CD4-positive, alpha-beta T cell (primary cell): ENCODE measurements at regions not wholly inside any gene's neighbourhood (a gene's known extent, or its start where the extent isn't known, plus 50 kb on each side); places are given as distances from the start of the nearest gene placed in this dataset.

Source experiments
- ATAC-seq: fragments of 200-7000 bp; cut with Tn5 transposase; one replicate; pipeline ENCODE4 v1.10.0; 2022; ENCODE audit warnings: mild to moderate bottlenecking; ENCODE audit not compliant: poor library complexity
- CTCF ChIA-PET: fragments of 350-600 bp; sonication (Branson Sonifier 250); formaldehyde crosslinking; loops from one replicate; lab custom pipeline; 2021; ENCODE audit warnings: antibody characterized with exemption, inconsistent platforms; lab: Charles Lee
- POLR2A ChIA-PET: fragments of 350-600 bp; sonication (Branson Sonifier 250); formaldehyde crosslinking; loops from one replicate; lab custom pipeline; 2021; ENCODE audit warnings: antibody characterized with exemption, inconsistent platforms; lab: Charles Lee
- DNase-seq, 14 experiments: peaks; one replicate each; pipeline ENCODE4 v3.0.0-alpha.2; 2013 to 2020; ENCODE audit warnings: mixed read lengths in 2 of 14
- H3K27ac ChIP-seq, 2 donors: one replicate each; pipeline versions ENCODE4 v1.5.1 to v1.7.0; 2013; ENCODE audit warnings: low read length in 2 of 2, low read depth in 1 of 2, mild to moderate bottlenecking in 1 of 2
- H3K27me3 ChIP-seq, 2 experiments: 1 replicate in 1 of 2; 2 replicates in 1 of 2; pipeline versions ENCODE4 v1.6.1 to v1.7.0; 2013; ENCODE audit warnings: low read length in 2 of 2, control low read depth in 1 of 2, mild to moderate bottlenecking in 1 of 2, moderate library complexity in 1 of 2; ENCODE audit not compliant: insufficient read depth in 2 of 2, control insufficient read depth in 1 of 2
- H3K36me3 ChIP-seq: one replicate; pipeline ENCODE4 v1.6.1; 2013; ENCODE audit warnings: low read length, control low read depth; ENCODE audit not compliant: insufficient read depth
- H3K4me1 ChIP-seq: one replicate; pipeline ENCODE4 v1.6.1; 2013; ENCODE audit warnings: low read length, control low read depth; ENCODE audit not compliant: insufficient read depth
- H3K4me3 ChIP-seq: one replicate; pipeline ENCODE4 v1.5.1; 2013; ENCODE audit warnings: mild to moderate bottlenecking, low read length, moderate library complexity
- H3K9me3 ChIP-seq, 2 experiments: 1 replicate in 1 of 2; 2 replicates in 1 of 2; pipeline versions ENCODE4 v1.6.1 to v1.7.0; 2013; ENCODE audit warnings: low read length in 2 of 2, mild to moderate bottlenecking in 2 of 2, control low read depth in 1 of 2, moderate library complexity in 1 of 2; ENCODE audit not compliant: control insufficient read depth in 1 of 2, insufficient read depth in 1 of 2
- H3K27ac Mint-ChIP-seq: one replicate; pipeline ENCODE4 v1.8.0; 2020; ENCODE audit warnings: mixed read lengths
- H3K27me3 Mint-ChIP-seq: one replicate; pipeline ENCODE4 v1.8.0; 2021; ENCODE audit warnings: mixed read lengths
- H3K36me3 Mint-ChIP-seq: one replicate; pipeline ENCODE4 v1.8.0; 2021; ENCODE audit warnings: low read depth, mixed read lengths
- H3K4me1 Mint-ChIP-seq: one replicate; pipeline ENCODE4 v1.8.0; 2021; ENCODE audit warnings: low read depth, mixed read lengths
- H3K4me3 Mint-ChIP-seq: one replicate; pipeline ENCODE4 v1.8.0; 2020; ENCODE audit warnings: mild to moderate bottlenecking, mixed read lengths
- H3K9me3 Mint-ChIP-seq: one replicate; pipeline ENCODE4 v1.8.0; 2020; ENCODE audit warnings: mixed read lengths
- intact Hi-C, 2 experiments: fragments of 100-400 bp; cut with DNase I in 1 of 2; cut with micrococcal nuclease in 1 of 2; formaldehyde crosslinking; loops; one replicate each; pipeline versions ENCODE4 v1.15.1 to v1.9.0; 2023 to 2025; cut with DNase I, micrococcal nuclease
- TF ChIP-seq, protein P1 (sequence below): fragments of 200-600 bp; IDR thresholded peaks from one replicate; pipeline ENCODE4 v1.8.0; 2022; ENCODE audit warnings: antibody characterized with exemption, mild to moderate bottlenecking

DNA sequence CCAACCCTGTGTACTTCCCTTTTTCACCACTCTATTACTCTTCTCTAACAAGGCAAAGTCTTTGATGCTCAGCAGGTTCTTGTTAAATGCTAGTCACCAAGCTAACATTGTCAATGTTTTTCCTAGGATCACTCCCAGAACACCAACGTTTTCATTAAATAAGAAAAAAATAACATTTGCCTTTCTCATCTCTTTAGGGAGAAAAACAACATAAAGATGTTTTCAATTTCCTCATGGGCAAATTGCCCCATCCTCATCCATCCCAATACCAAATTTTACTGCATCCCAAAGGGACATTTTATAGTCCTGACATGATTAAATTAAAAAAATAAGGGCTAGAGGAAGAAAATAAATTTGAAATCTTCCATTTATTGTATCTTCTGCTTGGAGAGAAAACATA lies 106.5 kb downstream of the SUCNR1 start:
- H3K4me1 ChIP-seq = no peaks in the 10 kb centered on the region
- CTCF ChIA-PET = no interaction called here
- no peak overlapping the region for H3K27ac Mint-ChIP-seq
- no peak overlapping the region for H3K4me3 ChIP-seq
- TF ChIP-seq, protein P1, sequence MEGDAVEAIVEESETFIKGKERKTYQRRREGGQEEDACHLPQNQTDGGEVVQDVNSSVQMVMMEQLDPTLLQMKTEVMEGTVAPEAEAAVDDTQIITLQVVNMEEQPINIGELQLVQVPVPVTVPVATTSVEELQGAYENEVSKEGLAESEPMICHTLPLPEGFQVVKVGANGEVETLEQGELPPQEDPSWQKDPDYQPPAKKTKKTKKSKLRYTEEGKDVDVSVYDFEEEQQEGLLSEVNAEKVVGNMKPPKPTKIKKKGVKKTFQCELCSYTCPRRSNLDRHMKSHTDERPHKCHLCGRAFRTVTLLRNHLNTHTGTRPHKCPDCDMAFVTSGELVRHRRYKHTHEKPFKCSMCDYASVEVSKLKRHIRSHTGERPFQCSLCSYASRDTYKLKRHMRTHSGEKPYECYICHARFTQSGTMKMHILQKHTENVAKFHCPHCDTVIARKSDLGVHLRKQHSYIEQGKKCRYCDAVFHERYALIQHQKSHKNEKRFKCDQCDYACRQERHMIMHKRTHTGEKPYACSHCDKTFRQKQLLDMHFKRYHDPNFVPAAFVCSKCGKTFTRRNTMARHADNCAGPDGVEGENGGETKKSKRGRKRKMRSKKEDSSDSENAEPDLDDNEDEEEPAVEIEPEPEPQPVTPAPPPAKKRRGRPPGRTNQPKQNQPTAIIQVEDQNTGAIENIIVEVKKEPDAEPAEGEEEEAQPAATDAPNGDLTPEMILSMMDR = no peak
- DNase-seq (no peak), ATAC-seq (no peak)
- H3K4me1 Mint-ChIP-seq = no peaks in the 10 kb centered on the region
- H3K27me3 ChIP-seq = no peaks in the 10 kb centered on the region
- no peaks in the 10 kb centered on the region for H3K36me3 Mint-ChIP-seq
- no peak overlapping the region for H3K27ac ChIP-seq
- intact Hi-C loops = no loop called here
- peaks cover 4% of the 10 kb centered on the region for H3K9me3 Mint-ChIP-seq
- no peaks in the 10 kb centered on the region for H3K9me3 ChIP-seq
- POLR2A ChIA-PET = interaction anchor here (0.7 kb wide), 1 partner anchor 531 kb away, joined by 3 read pairs; no protein-coding TSS in a partner anchor
- H3K36me3 ChIP-seq = no peaks in the 10 kb centered on the region
- no peaks in the 10 kb centered on the region for H3K27me3 Mint-ChIP-seq
- no peak overlapping the region for H3K4me3 Mint-ChIP-seq

DNA sequence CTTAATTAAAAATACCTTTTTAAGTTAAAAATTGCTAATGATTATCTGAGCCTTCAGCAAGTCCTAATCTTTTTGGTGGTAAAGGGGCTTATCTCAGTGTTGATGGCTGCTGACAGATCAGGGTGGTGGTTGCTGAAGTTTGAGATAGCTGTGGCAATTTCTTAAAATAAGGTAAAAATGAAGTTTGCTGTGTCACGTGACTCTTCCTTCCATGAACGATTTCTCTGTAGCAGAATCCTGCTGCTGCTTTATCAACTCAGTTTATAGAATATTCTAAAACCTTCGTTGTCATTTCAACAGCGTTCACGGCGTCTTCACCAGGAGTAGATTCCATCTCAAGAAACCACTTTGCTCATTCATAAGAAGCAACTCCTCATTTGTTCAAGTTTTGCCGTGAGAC lies 110.1 kb downstream of the SUCNR1 start:
- H3K27me3 Mint-ChIP-seq = no peaks in the 10 kb centered on the region
- ChIA-PET CTCF (no interaction called here), POLR2A (no interaction called here)
- no peaks in the 10 kb centered on the region for H3K4me1 Mint-ChIP-seq
- DNase-seq = no peak
- Histone ChIP-seq H3K36me3 (no peaks in the 10 kb centered on the region), H3K4me1 (no peaks in the 10 kb centered on the region), H3K27ac (no peak overlapping the region), H3K4me3 (no peak overlapping the region), H3K9me3 (no peaks in the 10 kb centered on the region), H3K27me3 (no peaks in the 10 kb centered on the region)
- no peaks in the 10 kb centered on the region for H3K36me3 Mint-ChIP-seq
- peaks cover 4% of the 10 kb centered on the region for H3K9me3 Mint-ChIP-seq
- no peak overlapping the region for H3K4me3 Mint-ChIP-seq
- TF ChIP-seq, protein P1 = no peak
- H3K27ac Mint-ChIP-seq = no peak overlapping the region
- intact Hi-C loops = no loop called here
- ATAC-seq = no peak

DNA sequence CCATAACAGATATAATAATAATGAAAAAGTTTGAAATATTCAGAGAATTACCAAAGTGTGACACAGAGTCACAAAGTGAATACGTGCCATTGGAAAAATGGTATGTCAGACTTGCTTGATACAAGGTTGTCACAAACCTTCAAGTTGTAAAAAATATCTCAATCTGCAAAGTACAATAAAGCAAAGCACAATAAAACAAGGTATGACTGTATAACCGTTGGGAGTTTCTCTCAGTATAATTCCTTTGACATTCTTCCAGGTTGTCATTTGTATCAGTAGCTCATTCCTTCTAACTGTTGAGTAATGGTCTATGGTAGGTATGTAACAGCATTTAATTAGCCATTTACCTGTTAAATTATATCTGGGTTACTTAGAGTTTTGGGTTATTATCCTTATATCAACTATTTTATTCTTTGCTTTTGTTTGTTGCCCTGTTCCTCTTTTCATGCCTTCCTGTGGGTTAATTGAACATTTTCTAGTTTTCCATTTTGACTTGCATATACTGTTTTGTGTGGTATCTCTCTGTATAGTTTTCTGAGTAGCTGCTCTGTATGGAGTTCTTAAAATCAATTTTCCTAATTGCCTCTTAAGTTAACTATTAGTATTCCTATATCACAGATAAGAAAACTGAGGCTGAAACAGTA lies 112.5 kb downstream of the SUCNR1 start:
- no peak overlapping the region for H3K27ac Mint-ChIP-seq
- DNase-seq (no peak), ATAC-seq (no peak)
- ChIA-PET POLR2A (no interaction called here), CTCF (no interaction called here)
- H3K4me3 ChIP-seq = no peak overlapping the region
- intact Hi-C loops = no loop called here
- no peaks in the 10 kb centered on the region for H3K4me1 ChIP-seq
- no peaks in the 10 kb centered on the region for H3K27me3 ChIP-seq
- no peaks in the 10 kb centered on the region for H3K4me1 Mint-ChIP-seq
- H3K27me3 Mint-ChIP-seq = no peaks in the 10 kb centered on the region
- no peak overlapping the region for H3K4me3 Mint-ChIP-seq
- no peaks in the 10 kb centered on the region for H3K36me3 Mint-ChIP-seq
- H3K27ac ChIP-seq = no peak overlapping the region
- no peaks in the 10 kb centered on the region for H3K9me3 ChIP-seq
- peaks cover 4% of the 10 kb centered on the region for H3K9me3 Mint-ChIP-seq
- TF ChIP-seq, protein P1 = no peak
- H3K36me3 ChIP-seq = no peaks in the 10 kb centered on the region
